ENCODE measurements at regions not wholly inside any gene's neighbourhood (a gene's known extent, or its start where the extent isn't known, plus 50 kb on each side); places are given as distances from the start of the nearest gene placed in this dataset.

- ATAC-seq = no peak
- H3K4me1 ChIP-seq (ENCODE audit: control insufficient read depth, insufficient read depth, low read length) = no peaks in the 10 kb centered on the region
- H3K4me3 ChIP-seq (ENCODE audit: low read length) = no peak overlapping the region
- H3K9me3 ChIP-seq (ENCODE audit: control insufficient read depth, low read length) = no peaks in the 10 kb centered on the region
- intact Hi-C loops (cut with DNase I) = no loop called here
- no peak for DNase-seq
- H3K27me3 ChIP-seq (ENCODE audit: control insufficient read depth, insufficient read depth) = no peaks in the 10 kb centered on the region
- H3K27ac ChIP-seq (ENCODE audit: low read length) = no peak overlapping the region
These were observed 867.2 kb downstream of the BCL11B start for GRCh38 chr14:98404811-98405210.

- 61% methylated on average over 6 of the region's 6 CpGs for whole genome bisulfite sequencing
These were observed 863.9 kb downstream of the BCL11B start for GRCh38 chr14:98408024-98408555.

GRCh38 chr14:98408713-98409112 lies 863.3 kb downstream of the BCL11B start:
- no peaks in the 10 kb centered on the region for H3K9me3 ChIP-seq (ENCODE audit: control insufficient read depth, low read length)
- no peak for ATAC-seq
- no peak overlapping the region for H3K4me3 ChIP-seq (ENCODE audit: low read length)
- no peak overlapping the region for H3K27ac ChIP-seq (ENCODE audit: low read length)
- H3K4me1 ChIP-seq (ENCODE audit: control insufficient read depth, insufficient read depth, low read length) = no peaks in the 10 kb centered on the region
- DNase-seq = no peak
- no peaks in the 10 kb centered on the region for H3K27me3 ChIP-seq (ENCODE audit: control insufficient read depth, insufficient read depth)
- intact Hi-C loops (cut with DNase I) = no loop called here
- 81% methylated on average over 6 of the region's 6 CpGs for WGBS

More at GRCh38 chr14:98408024-98408555, 863.9 kb downstream of the BCL11B start:
- Histone ChIP-seq H3K4me3 (ENCODE audit: low read length) (no peak overlapping the region), H3K27ac (ENCODE audit: low read length) (no peak overlapping the region), H3K27me3 (ENCODE audit: control insufficient read depth, insufficient read depth) (no peaks in the 10 kb centered on the region), H3K9me3 (ENCODE audit: control insufficient read depth, low read length) (no peaks in the 10 kb centered on the region), H3K4me1 (ENCODE audit: control insufficient read depth, insufficient read depth, low read length) (no peaks in the 10 kb centered on the region)
- no peak for DNase-seq
- no peak for ATAC-seq
- intact Hi-C loops (cut with DNase I) = no loop called here

- intact Hi-C loops (cut with DNase I) = no loop called here
- Histone ChIP-seq H3K9me3 (ENCODE audit: control insufficient read depth, low read length) (no peaks in the 10 kb centered on the region), H3K4me3 (ENCODE audit: low read length) (no peak overlapping the region), H3K27me3 (ENCODE audit: control insufficient read depth, insufficient read depth) (no peaks in the 10 kb centered on the region), H3K27ac (ENCODE audit: low read length) (no peak overlapping the region), H3K4me1 (ENCODE audit: control insufficient read depth, insufficient read depth, low read length) (no peaks in the 10 kb centered on the region)
- ATAC-seq (no peak), DNase-seq (no peak)
- 93% methylated on average over 8 of the region's 8 CpGs for WGBS
These were observed 860.8 kb downstream of the BCL11B start for GRCh38 chr14:98411154-98411553.

- Histone ChIP-seq H3K27ac (ENCODE audit: low read length) (no peak overlapping the region), H3K4me1 (ENCODE audit: control insufficient read depth, insufficient read depth, low read length) (no peaks in the 10 kb centered on the region), H3K27me3 (ENCODE audit: control insufficient read depth, insufficient read depth) (no peaks in the 10 kb centered on the region), H3K4me3 (ENCODE audit: low read length) (no peak overlapping the region), H3K9me3 (ENCODE audit: control insufficient read depth, low read length) (no peaks in the 10 kb centered on the region)
- ATAC-seq (no peak), DNase-seq (no peak)
- WGBS = 87% methylated on average over 2 of the region's 2 CpGs
- intact Hi-C loops (cut with DNase I) = no loop called here
These were observed 859.6 kb downstream of the BCL11B start for GRCh38 chr14:98412431-98412830.

- ATAC-seq (no peak), DNase-seq (no peak)
- intact Hi-C loops (cut with DNase I) = no loop called here
- Histone ChIP-seq H3K9me3 (ENCODE audit: control insufficient read depth, low read length) (no peaks in the 10 kb centered on the region), H3K27ac (ENCODE audit: low read length) (no peak overlapping the region), H3K4me3 (ENCODE audit: low read length) (no peak overlapping the region), H3K4me1 (ENCODE audit: control insufficient read depth, insufficient read depth, low read length) (no peaks in the 10 kb centered on the region), H3K27me3 (ENCODE audit: control insufficient read depth, insufficient read depth) (no peaks in the 10 kb centered on the region)
- 58% methylated on average over 6 of the region's 6 CpGs for WGBS
These were observed 856.2 kb downstream of the BCL11B start for GRCh38 chr14:98415766-98416165.

GRCh38 chr14:98417001-98417400 lies 855.0 kb downstream of the BCL11B start:
- Histone ChIP-seq H3K4me3 (ENCODE audit: low read length) (no peak overlapping the region), H3K9me3 (ENCODE audit: control insufficient read depth, low read length) (no peaks in the 10 kb centered on the region), H3K27me3 (ENCODE audit: control insufficient read depth, insufficient read depth) (no peaks in the 10 kb centered on the region), H3K4me1 (ENCODE audit: control insufficient read depth, insufficient read depth, low read length) (no peaks in the 10 kb centered on the region), H3K27ac (ENCODE audit: low read length) (no peak overlapping the region)
- DNase-seq (no peak), ATAC-seq (no peak)
- intact Hi-C loops (cut with DNase I) = no loop called here
- 86% methylated on average over 15 of the region's 15 CpGs for WGBS

- H3K27ac ChIP-seq (ENCODE audit: low read length) = no peak overlapping the region
- WGBS = 78% methylated on average over 2 of the region's 2 CpGs
- ATAC-seq = no peak
- H3K9me3 ChIP-seq (ENCODE audit: control insufficient read depth, low read length) = no peaks in the 10 kb centered on the region
- H3K4me3 ChIP-seq (ENCODE audit: low read length) = no peak overlapping the region
- no peak for DNase-seq
- H3K4me1 ChIP-seq (ENCODE audit: control insufficient read depth, insufficient read depth, low read length) = no peaks in the 10 kb centered on the region
- intact Hi-C loops (cut with DNase I) = no loop called here
- H3K27me3 ChIP-seq (ENCODE audit: control insufficient read depth, insufficient read depth) = no peaks in the 10 kb centered on the region
These were observed 843.5 kb downstream of the BCL11B start for GRCh38 chr14:98428483-98428994.

- Histone ChIP-seq H3K4me3 (ENCODE audit: low read length) (no peak overlapping the region), H3K27ac (ENCODE audit: low read length) (no peak overlapping the region), H3K27me3 (ENCODE audit: control insufficient read depth, insufficient read depth) (no peaks in the 10 kb centered on the region), H3K4me1 (ENCODE audit: control insufficient read depth, insufficient read depth, low read length) (no peaks in the 10 kb centered on the region), H3K9me3 (ENCODE audit: control insufficient read depth, low read length) (no peaks in the 10 kb centered on the region)
- no peak for DNase-seq
- 64% methylated on average over 4 of the region's 4 CpGs for WGBS
- ATAC-seq = no peak
- intact Hi-C loops (cut with DNase I) = no loop called here
These were observed 838.6 kb downstream of the BCL11B start for GRCh38 chr14:98433436-98433835.

GRCh38 chr14:98437113-98437512 lies 834.9 kb downstream of the BCL11B start:
- Histone ChIP-seq H3K27me3 (ENCODE audit: control insufficient read depth, insufficient read depth) (no peaks in the 10 kb centered on the region), H3K9me3 (ENCODE audit: control insufficient read depth, low read length) (no peaks in the 10 kb centered on the region), H3K4me3 (ENCODE audit: low read length) (no peak overlapping the region), H3K27ac (ENCODE audit: low read length) (no peak overlapping the region), H3K4me1 (ENCODE audit: control insufficient read depth, insufficient read depth, low read length) (no peaks in the 10 kb centered on the region)
- DNase-seq (no peak), ATAC-seq (no peak)
- 76% methylated on average over 2 of the region's 2 CpGs for WGBS
- intact Hi-C loops (cut with DNase I) = no loop called here

- WGBS = 83% methylated on average over 2 of the region's 2 CpGs
- no peak for DNase-seq
- Histone ChIP-seq H3K4me1 (ENCODE audit: control insufficient read depth, insufficient read depth, low read length) (no peaks in the 10 kb centered on the region), H3K27ac (ENCODE audit: low read length) (no peak overlapping the region), H3K27me3 (ENCODE audit: control insufficient read depth, insufficient read depth) (no peaks in the 10 kb centered on the region), H3K9me3 (ENCODE audit: control insufficient read depth, low read length) (no peaks in the 10 kb centered on the region), H3K4me3 (ENCODE audit: low read length) (no peak overlapping the region)
- intact Hi-C loops (cut with DNase I) = no loop called here
- ATAC-seq = no peak
These were observed 827.9 kb downstream of the BCL11B start for GRCh38 chr14:98444077-98444476.

GRCh38 chr14:98445718-98446117 lies 826.3 kb downstream of the BCL11B start:
- 39% methylated on average over 2 of the region's 2 CpGs for WGBS
- H3K27ac ChIP-seq (ENCODE audit: low read length) = no peak overlapping the region
- no peak for ATAC-seq
- no peaks in the 10 kb centered on the region for H3K4me1 ChIP-seq (ENCODE audit: control insufficient read depth, insufficient read depth, low read length)
- no peaks in the 10 kb centered on the region for H3K27me3 ChIP-seq (ENCODE audit: control insufficient read depth, insufficient read depth)
- no peaks in the 10 kb centered on the region for H3K9me3 ChIP-seq (ENCODE audit: control insufficient read depth, low read length)
- no peak overlapping the region for H3K4me3 ChIP-seq (ENCODE audit: low read length)
- DNase-seq = no peak
- intact Hi-C loops (cut with DNase I) = no loop called here
